Lower leg skin (tissue), 3 donors: ENCODE measurements at regions not wholly inside any gene's neighbourhood (a gene's known extent, or its start where the extent isn't known, plus 50 kb on each side); places are given as distances from the start of the nearest gene placed in this dataset.

Experiments
- POLR2A ChIP-seq, 2 donors: fragments of 450-650 bp; IDR thresholded peaks; one replicate each; pipeline ENCODE4 v1.6.1; 2016 to 2017; ENCODE audit warnings: antibody characterized with exemption in 2 of 2, mild to moderate bottlenecking in 1 of 2, moderate library complexity in 1 of 2
- TF ChIP-seq, protein P1 (sequence below), 3 donors: fragments of 450-650 bp; IDR thresholded peaks; one replicate each; pipeline ENCODE4 v1.5.1; 2016; ENCODE audit warnings: antibody characterized with exemption in 3 of 3, mild to moderate bottlenecking in 3 of 3, moderate library complexity in 2 of 3

- TF ChIP-seq, protein P1, sequence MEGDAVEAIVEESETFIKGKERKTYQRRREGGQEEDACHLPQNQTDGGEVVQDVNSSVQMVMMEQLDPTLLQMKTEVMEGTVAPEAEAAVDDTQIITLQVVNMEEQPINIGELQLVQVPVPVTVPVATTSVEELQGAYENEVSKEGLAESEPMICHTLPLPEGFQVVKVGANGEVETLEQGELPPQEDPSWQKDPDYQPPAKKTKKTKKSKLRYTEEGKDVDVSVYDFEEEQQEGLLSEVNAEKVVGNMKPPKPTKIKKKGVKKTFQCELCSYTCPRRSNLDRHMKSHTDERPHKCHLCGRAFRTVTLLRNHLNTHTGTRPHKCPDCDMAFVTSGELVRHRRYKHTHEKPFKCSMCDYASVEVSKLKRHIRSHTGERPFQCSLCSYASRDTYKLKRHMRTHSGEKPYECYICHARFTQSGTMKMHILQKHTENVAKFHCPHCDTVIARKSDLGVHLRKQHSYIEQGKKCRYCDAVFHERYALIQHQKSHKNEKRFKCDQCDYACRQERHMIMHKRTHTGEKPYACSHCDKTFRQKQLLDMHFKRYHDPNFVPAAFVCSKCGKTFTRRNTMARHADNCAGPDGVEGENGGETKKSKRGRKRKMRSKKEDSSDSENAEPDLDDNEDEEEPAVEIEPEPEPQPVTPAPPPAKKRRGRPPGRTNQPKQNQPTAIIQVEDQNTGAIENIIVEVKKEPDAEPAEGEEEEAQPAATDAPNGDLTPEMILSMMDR (IDR thresholded peaks at IDR 0.05), result no peak
- TF ChIP-seq POLR2A (IDR thresholded peaks at IDR 0.05), result no peak
Measured at GRCh38 chr12:127861406-127861805, 405.6 kb upstream of the TMEM132C start.
